Osteocyte (in vitro differentiated cells): ENCODE measurements at regions not wholly inside any gene's neighbourhood (a gene's known extent, or its start where the extent isn't known, plus 50 kb on each side); places are given as distances from the start of the nearest gene placed in this dataset.

ENCODE experiments used
- DNase-seq: peaks from one replicate; pipeline ENCODE4 v3.0.0; 2021; ENCODE audit warnings: mixed read lengths; ENCODE audit not compliant: unreplicated experiment; ENCODE audit errors: extremely low spot score
- H3K27ac Mint-ChIP-seq: one replicate; pipeline ENCODE4 v1.8.0; 2021; ENCODE audit warnings: mild to moderate bottlenecking, mixed read lengths; ENCODE audit not compliant: unreplicated experiment
- H3K27me3 Mint-ChIP-seq: one replicate; pipeline ENCODE4 v1.8.0; 2021; ENCODE audit warnings: mixed read lengths; ENCODE audit not compliant: unreplicated experiment
- H3K36me3 Mint-ChIP-seq: one replicate; pipeline ENCODE4 v1.8.0; 2021; ENCODE audit warnings: mixed read lengths; ENCODE audit not compliant: unreplicated experiment
- H3K4me1 Mint-ChIP-seq: one replicate; pipeline ENCODE4 v1.8.0; 2021; ENCODE audit warnings: mixed read lengths; ENCODE audit not compliant: unreplicated experiment
- H3K4me3 Mint-ChIP-seq: one replicate; pipeline ENCODE4 v1.8.0; 2021; ENCODE audit warnings: mild to moderate bottlenecking, moderate library complexity, mixed read lengths; ENCODE audit not compliant: unreplicated experiment
- H3K9me3 Mint-ChIP-seq: one replicate; pipeline ENCODE4 v1.8.0; 2021; ENCODE audit warnings: mixed read lengths; ENCODE audit not compliant: unreplicated experiment
- CTCF ChIP-seq: fragments of 200-600 bp; sonication (generic); IDR thresholded peaks from 2 replicates; pipeline ENCODE4 v1.5.0; 2021; ENCODE audit warnings: antibody characterized with exemption, mild to moderate bottlenecking, moderate library complexity

- Mint-ChIP-seq H3K36me3 (no peaks in the 10 kb centered on the region), H3K27me3 (peaks cover 2% of the 10 kb centered on the region), H3K4me1 (no peaks in the 10 kb centered on the region), H3K9me3 (no peaks in the 10 kb centered on the region), H3K27ac (no peak overlapping the region), H3K4me3 (no peak overlapping the region)
- DNase-seq: no peak
- TF ChIP-seq CTCF: no peak
Measured at GRCh38 chr2:13543550-13543949, 826.8 kb downstream of the TRIB2 start.

GRCh38 chr2:13545320-13545719, 828.6 kb downstream of the TRIB2 start:
- Mint-ChIP-seq H3K4me3 (no peak overlapping the region), H3K9me3 (no peaks in the 10 kb centered on the region), H3K36me3 (no peaks in the 10 kb centered on the region), H3K27me3 (peaks cover 2% of the 10 kb centered on the region), H3K4me1 (no peaks in the 10 kb centered on the region), H3K27ac (no peak overlapping the region)
- no peak for TF ChIP-seq CTCF
- no peak for DNase-seq

GRCh38 chr2:13546131-13546530, 829.4 kb downstream of the TRIB2 start:
- Mint-ChIP-seq H3K27ac (no peak overlapping the region), H3K36me3 (no peaks in the 10 kb centered on the region), H3K4me3 (no peak overlapping the region), H3K4me1 (no peaks in the 10 kb centered on the region), H3K9me3 (no peaks in the 10 kb centered on the region), H3K27me3 (no peaks in the 10 kb centered on the region)
- no peak for DNase-seq
- no peak for TF ChIP-seq CTCF

- Mint-ChIP-seq H3K36me3 (no peaks in the 10 kb centered on the region), H3K4me1 (no peaks in the 10 kb centered on the region), H3K27me3 (no peaks in the 10 kb centered on the region), H3K4me3 (no peak overlapping the region), H3K27ac (no peak overlapping the region), H3K9me3 (no peaks in the 10 kb centered on the region)
- TF ChIP-seq CTCF: no peak
- no peak for DNase-seq
Measured at GRCh38 chr2:13550285-13551231, 833.8 kb downstream of the TRIB2 start.

- H3K36me3 Mint-ChIP-seq: no peaks in the 10 kb centered on the region
- H3K27ac Mint-ChIP-seq: no peak overlapping the region
- no peaks in the 10 kb centered on the region for H3K4me1 Mint-ChIP-seq
- H3K27me3 Mint-ChIP-seq: peaks cover 11% of the 10 kb centered on the region
- no peak overlapping the region for H3K4me3 Mint-ChIP-seq
- no peaks in the 10 kb centered on the region for H3K9me3 Mint-ChIP-seq
- no peak for DNase-seq
- TF ChIP-seq CTCF: no peak
Measured at GRCh38 chr2:13558368-13558767, 841.6 kb downstream of the TRIB2 start.
